ENCODE measurements at regions not wholly inside any gene's neighbourhood (a gene's known extent, or its start where the extent isn't known, plus 50 kb on each side); places are given as distances from the start of the nearest gene placed in this dataset.

- DNase-seq (ENCODE audit: low read depth), result no peak
Measured at GRCh38 chr20:21577551-21577950, 63.7 kb upstream of the NKX2-2 start.

GRCh38 chr20:21575981-21576740, 62.3 kb upstream of the NKX2-2 start:
- no peak for DNase-seq (ENCODE audit: low read depth)

GRCh38 chr20:21575167-21575566, 61.3 kb upstream of the NKX2-2 start:
- no peak for DNase-seq (ENCODE audit: low read depth)

GRCh38 chr20:21574443-21574842, 60.6 kb upstream of the NKX2-2 start:
- no peak for DNase-seq (ENCODE audit: low read depth)

GRCh38 chr20:21573259-21573658, 59.4 kb upstream of the NKX2-2 start:
- no peak for DNase-seq (ENCODE audit: low read depth)

- no peak for DNase-seq (ENCODE audit: low read depth)
Measured at GRCh38 chr20:21571841-21572690, 58.2 kb upstream of the NKX2-2 start.

- DNase-seq (ENCODE audit: low read depth), result no peak
Measured at GRCh38 chr20:21570285-21570992, 56.6 kb upstream of the NKX2-2 start.

GRCh38 chr20:21569586-21569985, 55.7 kb upstream of the NKX2-2 start:
- DNase-seq (ENCODE audit: low read depth), result no peak

GRCh38 chr20:21564127-21564773, 50.4 kb upstream of the NKX2-2 start:
- DNase-seq (ENCODE audit: low read depth), result peak; percentile 53
